Keratinocyte (primary cell): ENCODE measurements at regions not wholly inside any gene's neighbourhood (a gene's known extent, or its start where the extent isn't known, plus 50 kb on each side); places are given as distances from the start of the nearest gene placed in this dataset.

ENCODE experiments used
- EZH2 ChIP-seq: IDR thresholded peaks from one replicate; pipeline ENCODE4 v1.6.1; 2012; ENCODE audit warnings: inconsistent platforms, mild to moderate bottlenecking, low read length, moderate library complexity
- TF ChIP-seq, protein P1 (sequence below), 3 experiments: IDR thresholded peaks in 1 of 3; conservative IDR thresholded peaks in 1 of 3; optimal IDR thresholded peaks in 1 of 3; 2 replicates in 2 of 3; 3 replicates in 1 of 3; pipeline versions ENCODE3 to v1.5.1; 2011; ENCODE audit warnings: low read length in 3 of 3, mild to moderate bottlenecking in 3 of 3, moderate library complexity in 2 of 3, control low read depth in 1 of 3, inconsistent platforms in 1 of 3; ENCODE audit not compliant: insufficient read depth in 2 of 3; ENCODE audit errors: extremely low read depth in 1 of 3

DNA sequence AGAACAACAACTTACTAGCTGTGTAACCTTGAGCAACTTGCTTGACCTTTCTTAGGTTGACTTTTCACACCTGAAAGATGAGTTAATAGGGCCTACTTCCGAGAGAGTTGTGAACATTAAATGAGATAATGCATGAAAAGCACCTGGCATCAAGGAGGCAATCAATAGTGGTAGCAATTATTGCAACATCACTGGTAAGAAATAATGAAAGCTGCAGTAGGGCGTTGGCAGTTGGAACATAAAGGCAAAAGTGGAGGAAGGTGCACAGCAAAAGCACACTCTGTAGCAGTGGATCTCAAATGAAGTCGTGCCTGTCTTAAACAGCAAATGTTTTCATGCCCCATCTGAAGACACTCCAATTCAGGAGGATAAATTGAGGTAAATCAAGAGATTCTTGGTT is 178.9 kb upstream of the VRK2 start:
- no peak for TF ChIP-seq EZH2
- TF ChIP-seq, protein P1, sequence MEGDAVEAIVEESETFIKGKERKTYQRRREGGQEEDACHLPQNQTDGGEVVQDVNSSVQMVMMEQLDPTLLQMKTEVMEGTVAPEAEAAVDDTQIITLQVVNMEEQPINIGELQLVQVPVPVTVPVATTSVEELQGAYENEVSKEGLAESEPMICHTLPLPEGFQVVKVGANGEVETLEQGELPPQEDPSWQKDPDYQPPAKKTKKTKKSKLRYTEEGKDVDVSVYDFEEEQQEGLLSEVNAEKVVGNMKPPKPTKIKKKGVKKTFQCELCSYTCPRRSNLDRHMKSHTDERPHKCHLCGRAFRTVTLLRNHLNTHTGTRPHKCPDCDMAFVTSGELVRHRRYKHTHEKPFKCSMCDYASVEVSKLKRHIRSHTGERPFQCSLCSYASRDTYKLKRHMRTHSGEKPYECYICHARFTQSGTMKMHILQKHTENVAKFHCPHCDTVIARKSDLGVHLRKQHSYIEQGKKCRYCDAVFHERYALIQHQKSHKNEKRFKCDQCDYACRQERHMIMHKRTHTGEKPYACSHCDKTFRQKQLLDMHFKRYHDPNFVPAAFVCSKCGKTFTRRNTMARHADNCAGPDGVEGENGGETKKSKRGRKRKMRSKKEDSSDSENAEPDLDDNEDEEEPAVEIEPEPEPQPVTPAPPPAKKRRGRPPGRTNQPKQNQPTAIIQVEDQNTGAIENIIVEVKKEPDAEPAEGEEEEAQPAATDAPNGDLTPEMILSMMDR (optimal IDR thresholded peaks at IDR 0.05 in 1 of 3, IDR thresholded peaks at IDR 0.05 in 1 of 3, conservative IDR thresholded peaks at IDR 0.05 in 1 of 3; ENCODE audit: extremely low read depth in 1 of 3, insufficient read depth in 2 of 3, low read length in 3 of 3) = no peak
